ENCODE measurements at regions not wholly inside any gene's neighbourhood (a gene's known extent, or its start where the extent isn't known, plus 50 kb on each side); places are given as distances from the start of the nearest gene placed in this dataset.

GRCh38 chr11:91406009-91406408, 818.6 kb upstream of the FAT3 start:
- no peak for TF ChIP-seq CTCF (IDR thresholded peaks at IDR 0.05)
- TF ChIP-seq POLR2A (IDR thresholded peaks at IDR 0.05) = no peak
